ENCODE measurements at regions not wholly inside any gene's neighbourhood (a gene's known extent, or its start where the extent isn't known, plus 50 kb on each side); places are given as distances from the start of the nearest gene placed in this dataset.

GRCh38 chr13:55783841-55784240, 1356.9 kb upstream of the PRR20A start:
- H3K4me3 ChIP-seq (replicated peaks; ENCODE audit: low read depth, low read length): no peak overlapping the region
- TF ChIP-seq, protein P1, sequence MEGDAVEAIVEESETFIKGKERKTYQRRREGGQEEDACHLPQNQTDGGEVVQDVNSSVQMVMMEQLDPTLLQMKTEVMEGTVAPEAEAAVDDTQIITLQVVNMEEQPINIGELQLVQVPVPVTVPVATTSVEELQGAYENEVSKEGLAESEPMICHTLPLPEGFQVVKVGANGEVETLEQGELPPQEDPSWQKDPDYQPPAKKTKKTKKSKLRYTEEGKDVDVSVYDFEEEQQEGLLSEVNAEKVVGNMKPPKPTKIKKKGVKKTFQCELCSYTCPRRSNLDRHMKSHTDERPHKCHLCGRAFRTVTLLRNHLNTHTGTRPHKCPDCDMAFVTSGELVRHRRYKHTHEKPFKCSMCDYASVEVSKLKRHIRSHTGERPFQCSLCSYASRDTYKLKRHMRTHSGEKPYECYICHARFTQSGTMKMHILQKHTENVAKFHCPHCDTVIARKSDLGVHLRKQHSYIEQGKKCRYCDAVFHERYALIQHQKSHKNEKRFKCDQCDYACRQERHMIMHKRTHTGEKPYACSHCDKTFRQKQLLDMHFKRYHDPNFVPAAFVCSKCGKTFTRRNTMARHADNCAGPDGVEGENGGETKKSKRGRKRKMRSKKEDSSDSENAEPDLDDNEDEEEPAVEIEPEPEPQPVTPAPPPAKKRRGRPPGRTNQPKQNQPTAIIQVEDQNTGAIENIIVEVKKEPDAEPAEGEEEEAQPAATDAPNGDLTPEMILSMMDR (IDR thresholded peaks at IDR 0.05; ENCODE audit: insufficient read depth, low read length, poor library complexity, severe bottlenecking): no peak
- DNase-seq (ENCODE audit: extremely low read depth, insufficient read length): no peak
- no peaks in the 10 kb centered on the region for H3K36me3 ChIP-seq (ENCODE audit: control insufficient read depth, insufficient read depth, low read length)
- no peaks in the 10 kb centered on the region for H3K27me3 ChIP-seq (replicated peaks; ENCODE audit: control insufficient read depth, insufficient read depth, low read length)

DNA sequence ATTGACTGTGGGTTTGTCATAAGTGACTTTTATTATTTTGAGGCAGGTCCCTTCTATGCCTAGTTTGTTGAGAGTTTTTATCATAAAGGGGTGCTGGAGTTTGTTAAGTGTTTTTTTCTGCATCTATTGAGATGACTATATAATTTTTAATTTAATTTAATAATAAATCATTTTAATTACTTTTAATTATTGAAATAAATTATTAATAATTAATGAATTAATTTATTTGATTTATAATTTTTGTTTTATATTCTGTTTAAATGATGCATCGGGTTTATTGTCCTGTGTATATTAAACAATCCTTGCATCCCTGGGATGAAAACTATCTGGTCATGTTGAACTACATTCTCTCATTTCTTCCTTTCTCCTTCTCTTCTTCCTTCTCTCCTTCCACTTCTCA, 1352.2 kb upstream of the PRR20A start:
- TF ChIP-seq, protein P1 (IDR thresholded peaks at IDR 0.05; ENCODE audit: insufficient read depth, low read length, poor library complexity, severe bottlenecking): no peak
- Histone ChIP-seq H3K27me3 (replicated peaks; ENCODE audit: control insufficient read depth, insufficient read depth, low read length) (no peaks in the 10 kb centered on the region), H3K36me3 (ENCODE audit: control insufficient read depth, insufficient read depth, low read length) (no peaks in the 10 kb centered on the region), H3K4me3 (replicated peaks; ENCODE audit: low read depth, low read length) (no peak overlapping the region)
- DNase-seq (ENCODE audit: extremely low read depth, insufficient read length): no peak

GRCh38 chr13:55792544-55793193, 1348.0 kb upstream of the PRR20A start:
- H3K4me3 ChIP-seq (replicated peaks; ENCODE audit: low read depth, low read length): no peak overlapping the region
- DNase-seq (ENCODE audit: extremely low read depth, insufficient read length): no peak
- H3K36me3 ChIP-seq (ENCODE audit: control insufficient read depth, insufficient read depth, low read length): no peaks in the 10 kb centered on the region
- no peaks in the 10 kb centered on the region for H3K27me3 ChIP-seq (replicated peaks; ENCODE audit: control insufficient read depth, insufficient read depth, low read length)
- TF ChIP-seq, protein P1 (IDR thresholded peaks at IDR 0.05; ENCODE audit: insufficient read depth, low read length, poor library complexity, severe bottlenecking): no peak

DNA sequence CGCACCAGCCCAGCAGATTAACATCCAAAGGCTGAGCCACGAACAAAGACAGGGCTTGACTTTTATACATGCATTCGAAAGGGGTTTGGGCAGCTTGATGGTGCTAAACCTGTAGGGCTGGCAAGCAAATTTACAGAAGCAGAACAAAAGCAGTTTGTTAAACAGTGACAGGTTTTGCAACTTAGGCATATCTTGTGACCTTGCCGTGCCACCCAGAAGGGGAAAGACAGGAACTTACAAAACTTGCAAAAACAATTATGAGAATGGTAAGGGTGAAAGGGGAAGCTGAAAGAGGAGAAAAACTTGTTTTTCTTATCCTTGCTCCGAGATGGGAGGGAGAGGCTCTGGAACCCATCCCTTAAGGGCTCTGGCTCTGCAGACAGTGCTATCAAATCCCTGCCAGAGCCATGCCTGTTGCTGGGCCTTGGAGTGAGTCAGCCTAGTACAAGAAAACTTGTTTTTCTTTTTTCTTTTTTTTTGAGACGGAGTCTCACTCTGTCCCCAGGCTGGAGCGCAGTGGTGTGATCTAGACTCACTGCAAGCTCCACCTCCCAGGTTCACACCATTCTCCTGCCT, 1325.2 kb upstream of the PRR20A start:
- DNase-seq (ENCODE audit: extremely low read depth, insufficient read length): no peak
- TF ChIP-seq, protein P1 (IDR thresholded peaks at IDR 0.05; ENCODE audit: insufficient read depth, low read length, poor library complexity, severe bottlenecking): no peak
- no peaks in the 10 kb centered on the region for H3K27me3 ChIP-seq (replicated peaks; ENCODE audit: control insufficient read depth, insufficient read depth, low read length)
- no peak overlapping the region for H3K4me3 ChIP-seq (replicated peaks; ENCODE audit: low read depth, low read length)
- H3K36me3 ChIP-seq (ENCODE audit: control insufficient read depth, insufficient read depth, low read length): no peaks in the 10 kb centered on the region

GRCh38 chr13:55816976-55817601, 1323.6 kb upstream of the PRR20A start:
- no peaks in the 10 kb centered on the region for H3K36me3 ChIP-seq (ENCODE audit: control insufficient read depth, insufficient read depth, low read length)
- H3K27me3 ChIP-seq (replicated peaks; ENCODE audit: control insufficient read depth, insufficient read depth, low read length): no peaks in the 10 kb centered on the region
- no peak for DNase-seq (ENCODE audit: extremely low read depth, insufficient read length)
- TF ChIP-seq, protein P1 (IDR thresholded peaks at IDR 0.05; ENCODE audit: insufficient read depth, low read length, poor library complexity, severe bottlenecking): no peak
- no peak overlapping the region for H3K4me3 ChIP-seq (replicated peaks; ENCODE audit: low read depth, low read length)

Measured in GM06990 (cell line).